Right forelimb (tissue), 1 donor: ENCODE measurements at regions not wholly inside any gene's neighbourhood (a gene's known extent, or its start where the extent isn't known, plus 50 kb on each side); places are given as distances from the start of the nearest gene placed in this dataset.
A peak's percentile ranks its signal among the peaks of the same experiment; 100 is the strongest.

ENCODE experiments used
- DNase-seq: peaks from one replicate; pipeline ENCODE4 v3.0.0-alpha.2; 2018

- DNase-seq: no peak
Measured at GRCh38 chr2:126775300-126775985, 119.5 kb downstream of the GYPC start.

- DNase-seq: peak; percentile 18
Measured at GRCh38 chr2:126776255-126776654, 120.3 kb downstream of the GYPC start.

DNA sequence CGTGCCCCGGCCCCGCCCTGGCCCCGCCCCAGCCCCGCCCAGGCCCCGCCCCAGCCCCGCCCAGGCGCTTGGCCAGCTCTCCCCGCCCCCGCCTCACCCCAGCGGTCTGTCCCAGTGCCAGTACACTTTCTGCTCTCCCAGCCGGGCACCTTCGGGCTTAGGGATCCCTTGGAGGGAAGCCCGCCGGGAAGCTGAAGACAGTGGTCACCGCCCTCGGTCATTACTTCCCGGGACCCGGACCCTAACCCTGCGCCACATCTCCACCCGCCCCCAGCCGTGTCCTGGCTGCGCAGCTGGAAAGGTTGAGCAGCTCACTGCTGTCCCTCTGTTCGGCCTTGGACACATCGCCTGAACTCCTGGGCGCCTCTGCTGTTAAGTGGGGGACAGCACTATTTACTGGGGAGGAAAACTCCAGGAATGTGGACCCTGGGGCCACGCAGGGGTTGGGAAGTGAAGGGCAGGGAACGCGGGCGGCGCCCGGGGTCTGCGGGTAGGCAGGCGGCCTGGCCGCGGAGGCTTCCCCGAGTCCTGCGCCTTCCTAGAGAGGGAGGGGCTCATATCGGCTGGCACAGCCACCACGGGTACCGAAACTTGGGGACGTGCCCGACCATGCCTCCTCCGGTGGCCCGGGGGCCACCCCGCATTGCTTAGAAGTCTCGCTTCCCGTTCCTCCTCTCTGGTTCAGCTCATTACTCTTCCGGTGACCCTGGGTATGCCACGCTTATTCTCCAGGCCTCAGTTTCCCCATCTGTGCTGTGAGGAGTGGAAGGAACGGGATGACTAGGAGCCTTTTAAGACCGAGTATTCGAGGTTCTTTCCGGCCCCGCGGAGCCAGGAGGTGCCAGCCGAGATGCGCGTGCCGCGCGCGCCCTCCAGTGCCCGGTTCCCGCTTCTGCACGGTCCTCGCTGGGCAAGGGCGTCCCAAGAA lies 121.0 kb downstream of the GYPC start:
- DNase-seq: peak; percentile 91

DNA sequence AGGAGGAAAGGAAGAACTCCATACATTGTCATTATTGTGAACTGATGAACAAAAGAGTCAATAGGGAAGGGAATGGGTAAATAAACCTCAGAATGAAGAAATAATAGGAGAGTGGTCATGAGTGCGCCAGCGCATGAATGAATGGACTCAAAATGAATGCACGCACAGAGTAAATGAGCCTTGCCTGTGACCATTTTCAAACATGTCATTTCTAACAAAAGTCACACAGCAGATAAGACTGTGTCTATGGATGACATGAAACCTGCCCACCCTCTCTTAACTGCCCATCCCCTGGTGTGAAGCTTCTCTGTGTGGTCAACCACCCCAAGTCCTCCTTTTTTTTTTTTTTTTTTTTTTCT lies 121.1 kb upstream of the TEX51 start:
- DNase-seq: no peak

DNA sequence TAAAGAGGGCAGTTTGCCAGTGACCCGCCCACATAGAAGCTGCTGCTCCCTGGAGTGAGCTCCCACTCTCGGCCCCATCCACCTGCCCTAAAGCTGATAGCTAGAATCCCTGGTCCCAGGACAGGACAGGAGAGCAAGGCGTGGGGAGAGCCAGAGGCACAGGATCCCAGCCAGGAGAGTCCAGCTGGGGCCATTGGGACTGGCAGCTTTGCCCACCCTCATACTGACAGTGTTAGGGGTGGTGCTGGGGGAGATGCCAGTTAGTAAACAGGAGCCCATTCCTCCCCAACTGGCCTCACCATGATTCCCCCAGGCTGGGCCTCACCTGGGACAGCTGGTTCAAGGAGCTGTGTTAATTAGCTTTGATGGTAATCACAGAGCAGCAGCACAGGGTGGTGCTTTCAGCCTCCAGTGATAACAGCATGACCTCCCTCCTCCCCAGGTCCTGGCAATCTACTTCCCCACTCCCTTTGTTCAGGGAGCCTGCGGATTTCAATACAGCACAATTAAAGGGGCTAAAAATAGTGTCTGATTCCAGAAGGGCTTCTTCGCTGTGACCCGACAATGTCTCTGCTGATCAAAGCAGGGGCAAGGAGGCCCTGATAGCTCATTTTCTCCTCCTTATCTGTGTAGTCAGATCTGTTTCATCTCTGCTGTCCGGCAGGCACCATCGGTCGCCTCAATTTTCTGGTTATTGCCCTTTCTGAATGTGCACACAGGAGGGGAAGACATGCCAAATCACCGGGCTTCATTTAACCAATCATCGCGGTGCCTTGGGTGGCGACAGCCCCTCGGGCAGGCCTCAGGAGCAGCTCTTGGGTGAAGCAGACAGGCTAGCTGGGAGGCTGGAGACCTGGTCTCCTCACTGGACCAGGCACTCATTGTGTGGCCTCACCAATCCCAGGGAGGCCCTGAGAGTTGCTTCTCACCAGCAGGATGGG lies 119.9 kb upstream of the TEX51 start:
- DNase-seq: peak; percentile 42

- peak; percentile 22 for DNase-seq
Measured at GRCh38 chr2:126781206-126781605, 117.5 kb upstream of the TEX51 start.

DNA sequence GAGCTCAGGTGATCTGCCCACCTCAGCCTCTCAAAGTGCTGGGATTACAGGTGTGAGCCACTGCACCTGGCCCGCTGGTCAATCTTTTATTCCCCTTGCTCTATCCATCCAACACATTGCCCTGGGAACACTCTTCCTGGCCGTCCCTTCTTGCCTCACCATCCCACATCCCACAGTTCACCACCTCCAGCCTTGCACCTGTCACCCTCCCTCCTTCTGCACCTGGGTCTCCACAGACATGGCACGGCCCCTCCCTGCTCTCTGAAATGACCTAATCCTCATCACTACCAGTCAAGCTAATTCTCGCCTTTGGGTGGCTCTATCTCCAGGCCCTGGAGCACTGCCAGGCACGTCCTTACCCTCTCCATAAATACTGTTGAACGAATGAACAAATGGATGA lies 116.9 kb upstream of the TEX51 start:
- DNase-seq: no peak

DNA sequence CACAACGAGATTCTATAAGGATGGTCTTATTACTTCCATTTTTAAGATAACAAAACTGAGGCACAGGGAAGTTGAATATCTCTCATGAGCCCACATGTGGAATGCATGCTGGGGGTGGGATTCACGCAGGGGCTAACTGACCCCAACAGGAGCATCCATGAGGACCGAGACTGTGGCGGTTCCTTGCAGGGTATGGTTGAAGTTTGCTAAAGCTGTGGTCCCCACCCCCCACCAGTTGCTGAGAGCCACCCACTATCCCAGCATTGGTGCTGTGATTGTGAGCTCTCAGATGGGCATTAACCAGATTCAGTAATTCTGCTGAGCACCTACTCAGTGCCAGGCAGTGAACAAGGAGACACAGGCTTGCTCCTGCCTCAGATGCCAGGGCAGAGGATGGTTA lies 116.0 kb upstream of the TEX51 start:
- peak; percentile 36 for DNase-seq

GRCh38 chr2:126783341-126783740 lies 115.3 kb upstream of the TEX51 start:
- no peak for DNase-seq

- no peak for DNase-seq
Measured at GRCh38 chr2:126784045-126784444, 114.6 kb upstream of the TEX51 start.

DNA sequence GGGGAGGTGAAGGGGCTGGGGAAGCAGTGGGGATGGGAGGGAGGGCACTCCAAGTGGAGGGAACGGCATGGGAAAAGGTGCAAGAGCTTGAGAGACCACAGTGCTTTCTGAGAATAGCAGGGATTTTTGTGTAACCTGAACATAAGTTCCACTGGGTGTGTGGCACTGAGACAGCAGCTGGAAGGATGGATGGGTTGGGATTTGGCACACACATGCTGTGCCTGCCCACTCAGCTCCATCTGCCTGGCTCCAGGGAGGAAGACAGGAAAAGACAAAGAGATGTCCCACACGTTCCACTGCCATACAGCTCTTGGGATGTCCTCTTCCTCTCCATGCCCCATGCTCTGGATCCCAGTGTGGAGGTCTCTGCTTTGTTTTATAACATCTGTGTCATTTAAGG lies 114.1 kb upstream of the TEX51 start:
- no peak for DNase-seq

DNA sequence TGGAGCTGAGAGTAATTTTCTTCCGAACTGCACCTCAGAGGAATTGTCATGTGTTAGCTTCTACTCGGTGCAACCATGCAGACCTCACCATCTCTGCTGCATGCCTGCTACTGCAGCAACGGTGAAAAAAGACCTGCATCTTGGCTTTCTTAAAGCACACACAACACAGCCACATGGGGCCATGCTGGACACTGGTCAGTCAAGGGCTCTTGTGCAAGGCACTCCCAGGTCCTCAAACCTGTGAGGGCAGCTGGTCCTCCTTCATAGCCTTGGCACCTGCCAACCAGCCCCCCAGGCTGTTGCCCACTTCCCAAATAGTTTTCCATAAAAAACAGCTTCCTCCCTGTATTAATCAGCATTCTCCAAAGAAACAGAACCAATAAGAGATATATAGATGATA lies 113.5 kb upstream of the TEX51 start:
- no peak for DNase-seq

DNA sequence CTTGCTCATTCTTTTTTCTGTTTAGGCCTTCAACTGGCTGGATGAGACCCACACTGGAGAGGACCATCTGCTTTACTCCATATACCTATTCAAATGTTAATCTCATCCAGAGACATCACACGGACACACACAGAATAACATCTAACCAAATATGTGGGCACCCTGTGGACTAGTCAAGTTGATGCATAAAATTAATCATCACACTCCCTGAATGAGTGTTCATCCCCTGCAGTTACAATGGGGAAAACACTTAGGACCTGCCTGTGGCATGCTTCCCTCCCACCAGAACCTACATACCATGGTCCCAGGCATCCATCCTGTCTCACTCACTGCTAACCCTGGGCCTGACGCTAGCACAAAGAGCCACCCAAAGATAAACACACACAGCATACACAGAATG lies 112.8 kb upstream of the TEX51 start:
- DNase-seq: no peak

DNA sequence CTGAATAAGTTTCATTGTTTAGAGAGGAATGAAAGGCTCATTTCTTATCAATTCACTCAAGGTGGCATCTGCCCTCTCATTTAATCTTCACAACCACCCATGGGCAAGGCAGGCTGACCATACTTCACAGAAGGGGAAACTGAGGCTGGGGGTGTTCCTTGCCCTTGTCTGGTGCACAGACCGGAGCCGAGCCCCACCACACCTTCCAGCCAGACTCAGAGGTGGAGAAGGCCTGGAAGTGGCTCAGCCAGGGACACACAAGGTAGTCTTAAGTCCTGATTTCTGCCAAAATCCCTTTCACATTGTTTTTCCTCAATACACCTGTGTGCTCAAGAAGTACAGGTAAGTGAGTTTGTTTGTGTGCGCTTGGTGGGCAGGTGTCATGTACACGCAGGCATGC lies 111.9 kb upstream of the TEX51 start:
- DNase-seq: no peak

DNA sequence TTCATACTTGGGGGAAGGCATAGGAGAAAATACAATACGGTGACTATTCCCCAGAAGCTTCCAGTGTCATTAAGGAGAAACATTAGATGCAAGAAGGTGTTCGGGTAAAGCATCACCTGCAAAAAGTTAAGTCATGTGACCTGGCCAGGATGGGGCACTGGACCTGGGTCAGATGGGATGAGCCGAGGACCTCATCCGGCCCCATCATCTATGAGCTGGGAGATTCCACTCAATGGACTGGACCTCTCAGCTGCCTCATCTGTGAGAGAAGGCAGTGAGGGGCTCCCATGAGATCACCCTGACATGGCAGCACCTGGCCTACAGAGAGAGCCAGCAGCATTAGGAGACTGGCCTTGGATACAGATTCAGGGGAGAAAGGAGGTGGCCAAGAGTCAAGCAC lies 111.4 kb upstream of the TEX51 start:
- DNase-seq: no peak

- DNase-seq: no peak
Measured at GRCh38 chr2:126788113-126788512, 110.6 kb upstream of the TEX51 start.

GRCh38 chr2:126788652-126789051 lies 110.0 kb upstream of the TEX51 start:
- no peak for DNase-seq

GRCh38 chr2:126790987-126791780 lies 107.5 kb upstream of the TEX51 start:
- no peak for DNase-seq

GRCh38 chr2:126792186-126792585 lies 106.5 kb upstream of the TEX51 start:
- no peak for DNase-seq

DNA sequence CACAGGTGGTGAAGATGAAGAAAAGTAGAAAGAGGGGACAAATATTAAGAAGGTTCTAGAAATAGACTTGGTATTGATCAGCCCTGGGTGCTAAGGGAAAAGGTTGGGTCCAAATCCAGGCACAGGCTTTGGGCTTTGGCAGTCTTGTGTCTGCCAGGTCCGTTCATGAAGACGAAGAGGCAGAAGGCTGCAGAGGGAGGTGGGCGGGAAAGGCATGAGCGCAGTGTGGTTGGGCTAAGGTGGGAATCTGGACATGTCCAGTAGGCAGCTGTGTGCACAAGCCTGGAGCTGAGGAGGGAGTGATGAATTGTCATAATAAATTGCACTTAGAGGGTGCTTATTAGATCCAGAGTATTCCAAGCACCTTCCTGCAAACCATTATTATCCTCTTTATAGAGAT lies 105.7 kb upstream of the TEX51 start:
- DNase-seq: no peak

- no peak for DNase-seq
Measured at GRCh38 chr2:126793885-126794613, 104.6 kb upstream of the TEX51 start.

DNA sequence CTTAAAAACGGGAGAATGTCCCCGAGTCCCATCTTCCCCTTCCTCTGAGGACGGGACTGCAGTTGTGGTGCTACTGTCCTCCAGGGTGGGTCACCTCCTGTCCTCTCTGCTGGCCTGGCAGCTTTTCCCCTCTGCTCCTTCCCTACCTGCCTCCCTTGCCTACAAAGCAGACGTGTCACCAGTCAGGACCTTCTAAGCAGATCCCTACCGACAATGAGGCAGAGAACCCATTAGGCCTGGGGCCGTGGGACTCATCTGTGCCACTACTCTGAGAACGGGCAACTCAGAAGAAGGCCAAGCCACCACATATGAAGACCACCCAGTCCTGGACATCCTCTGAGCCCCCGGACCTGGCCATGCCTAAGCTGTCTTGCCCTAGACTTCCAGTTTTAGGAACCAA lies 103.0 kb upstream of the TEX51 start:
- DNase-seq: no peak
